ENCODE measurements at regions not wholly inside any gene's neighbourhood (a gene's known extent, or its start where the extent isn't known, plus 50 kb on each side); places are given as distances from the start of the nearest gene placed in this dataset.

- no peak for TF ChIP-seq CTCF (IDR thresholded peaks at IDR 0.05; ENCODE audit: insufficient read depth, low read depth, low read length)
- CTCF ChIA-PET: interaction anchor here (1.6 to 2.5 kb wide), 3 partner anchors 14 to 170 kb away, joined by 5 to 10 read pairs (median 6); no protein-coding TSS in a partner anchor
- H3K27me3 ChIP-seq (ENCODE audit: control insufficient read depth, insufficient read depth, low read length): no peaks in the 10 kb centered on the region
- DNase-seq (ENCODE audit: low read depth): no peak
- POLR2A ChIA-PET: no interaction called here
- no peaks in the 10 kb centered on the region for H3K36me3 ChIP-seq (ENCODE audit: control insufficient read depth, insufficient read depth, low read length)
- H3K4me3 ChIP-seq (ENCODE audit: low read depth, low read length): no peak overlapping the region
Measured at GRCh38 chr5:68454172-68454571, 238.6 kb downstream of the PIK3R1 start.

- H3K27me3 ChIP-seq (ENCODE audit: control insufficient read depth, insufficient read depth, low read length): no peaks in the 10 kb centered on the region
- H3K4me3 ChIP-seq (ENCODE audit: low read depth, low read length): no peak overlapping the region
- DNase-seq (ENCODE audit: low read depth): no peak
- no peak for TF ChIP-seq CTCF (IDR thresholded peaks at IDR 0.05; ENCODE audit: insufficient read depth, low read depth, low read length)
- POLR2A ChIA-PET: interaction anchor here (0.5 to 0.6 kb wide), 3 partner anchors 129 to 194 kb away, joined by 3 to 13 read pairs (median 3); no protein-coding TSS in a partner anchor
- CTCF ChIA-PET: interaction anchor here (0.7 to 2.5 kb wide), 5 partner anchors 14 to 170 kb away, joined by 3 to 10 read pairs (median 5); no protein-coding TSS in a partner anchor
- no peaks in the 10 kb centered on the region for H3K36me3 ChIP-seq (ENCODE audit: control insufficient read depth, insufficient read depth, low read length)
Measured at GRCh38 chr5:68454766-68455165, 239.2 kb downstream of the PIK3R1 start.

GRCh38 chr5:68455216-68455615 is 239.7 kb downstream of the PIK3R1 start:
- POLR2A ChIA-PET: interaction anchor here (0.5 to 0.6 kb wide), 3 partner anchors 128 to 193 kb away, joined by 3 to 13 read pairs (median 3); no protein-coding TSS in a partner anchor

GRCh38 chr5:68456756-68457217 is 241.2 kb downstream of the PIK3R1 start:
- TF ChIP-seq CTCF (IDR thresholded peaks at IDR 0.05; ENCODE audit: insufficient read depth, low read depth, low read length): no peak
- no peak overlapping the region for H3K4me3 ChIP-seq (ENCODE audit: low read depth, low read length)
- no peaks in the 10 kb centered on the region for H3K36me3 ChIP-seq (ENCODE audit: control insufficient read depth, insufficient read depth, low read length)
- ChIA-PET CTCF (interaction anchor here (0.7 to 1.3 kb wide), 4 partner anchors 15 to 175 kb away, joined by 3 to 7 read pairs (median 4); no protein-coding TSS in a partner anchor), POLR2A (no interaction called here)
- DNase-seq (ENCODE audit: low read depth): no peak
- no peaks in the 10 kb centered on the region for H3K27me3 ChIP-seq (ENCODE audit: control insufficient read depth, insufficient read depth, low read length)

More at GRCh38 chr5:68455216-68455615, 239.7 kb downstream of the PIK3R1 start:
- no peaks in the 10 kb centered on the region for H3K27me3 ChIP-seq (ENCODE audit: control insufficient read depth, insufficient read depth, low read length)
- no peak for DNase-seq (ENCODE audit: low read depth)
- no peak for TF ChIP-seq CTCF (IDR thresholded peaks at IDR 0.05; ENCODE audit: insufficient read depth, low read depth, low read length)
- CTCF ChIA-PET: interaction anchor here (0.7 to 2.5 kb wide), 5 partner anchors 15 to 171 kb away, joined by 3 to 10 read pairs (median 5); no protein-coding TSS in a partner anchor
- no peak overlapping the region for H3K4me3 ChIP-seq (ENCODE audit: low read depth, low read length)
- H3K36me3 ChIP-seq (ENCODE audit: control insufficient read depth, insufficient read depth, low read length): no peaks in the 10 kb centered on the region

- DNase-seq (ENCODE audit: low read depth): no peak
- ChIA-PET POLR2A (no interaction called here), CTCF (interaction anchor here (1.1 to 1.3 kb wide), 2 partner anchors 16 to 170 kb away, joined by 3 to 4 read pairs; no protein-coding TSS in a partner anchor)
- no peaks in the 10 kb centered on the region for H3K36me3 ChIP-seq (ENCODE audit: control insufficient read depth, insufficient read depth, low read length)
- no peaks in the 10 kb centered on the region for H3K27me3 ChIP-seq (ENCODE audit: control insufficient read depth, insufficient read depth, low read length)
- no peak overlapping the region for H3K4me3 ChIP-seq (ENCODE audit: low read depth, low read length)
- no peak for TF ChIP-seq CTCF (IDR thresholded peaks at IDR 0.05; ENCODE audit: insufficient read depth, low read depth, low read length)
Measured at GRCh38 chr5:68457285-68457684, 241.7 kb downstream of the PIK3R1 start.

Data from BJ (cell line).